ENCODE measurements at regions not wholly inside any gene's neighbourhood (a gene's known extent, or its start where the extent isn't known, plus 50 kb on each side); places are given as distances from the start of the nearest gene placed in this dataset.

DNA sequence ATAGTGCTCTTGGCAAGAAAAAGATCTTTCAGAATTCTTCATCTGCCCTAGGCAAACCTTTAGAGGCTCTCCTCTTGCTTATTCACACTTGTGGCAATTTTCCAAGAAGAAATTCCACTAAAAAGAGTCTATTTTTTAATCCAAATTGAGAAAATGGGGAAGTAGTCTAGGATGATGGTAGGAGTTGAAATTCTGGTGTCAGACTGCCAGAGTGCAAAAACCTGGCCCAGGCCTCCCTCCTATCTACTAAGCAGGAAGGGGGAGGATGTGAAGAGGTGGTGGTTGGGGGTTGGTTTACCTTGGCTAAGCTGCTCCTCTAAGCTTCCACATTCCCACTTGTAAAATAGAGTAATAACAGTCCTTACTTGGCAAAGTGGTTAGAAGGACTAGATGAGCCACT, 120.6 kb upstream of the KCNJ15 start:
- no peak for DNase-seq (ENCODE audit: low spot score)
- in situ Hi-C loops (cut with MboI; ENCODE audit: low pct_unique_long_range_greater_than_20kb, low sequenced_read_pairs, unreplicated experiment), result no loop called here
- TF ChIP-seq, protein P1, sequence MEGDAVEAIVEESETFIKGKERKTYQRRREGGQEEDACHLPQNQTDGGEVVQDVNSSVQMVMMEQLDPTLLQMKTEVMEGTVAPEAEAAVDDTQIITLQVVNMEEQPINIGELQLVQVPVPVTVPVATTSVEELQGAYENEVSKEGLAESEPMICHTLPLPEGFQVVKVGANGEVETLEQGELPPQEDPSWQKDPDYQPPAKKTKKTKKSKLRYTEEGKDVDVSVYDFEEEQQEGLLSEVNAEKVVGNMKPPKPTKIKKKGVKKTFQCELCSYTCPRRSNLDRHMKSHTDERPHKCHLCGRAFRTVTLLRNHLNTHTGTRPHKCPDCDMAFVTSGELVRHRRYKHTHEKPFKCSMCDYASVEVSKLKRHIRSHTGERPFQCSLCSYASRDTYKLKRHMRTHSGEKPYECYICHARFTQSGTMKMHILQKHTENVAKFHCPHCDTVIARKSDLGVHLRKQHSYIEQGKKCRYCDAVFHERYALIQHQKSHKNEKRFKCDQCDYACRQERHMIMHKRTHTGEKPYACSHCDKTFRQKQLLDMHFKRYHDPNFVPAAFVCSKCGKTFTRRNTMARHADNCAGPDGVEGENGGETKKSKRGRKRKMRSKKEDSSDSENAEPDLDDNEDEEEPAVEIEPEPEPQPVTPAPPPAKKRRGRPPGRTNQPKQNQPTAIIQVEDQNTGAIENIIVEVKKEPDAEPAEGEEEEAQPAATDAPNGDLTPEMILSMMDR (IDR thresholded peaks at IDR 0.05; ENCODE audit: extremely low read depth, insufficient read depth, missing control alignments), result no peak

DNA sequence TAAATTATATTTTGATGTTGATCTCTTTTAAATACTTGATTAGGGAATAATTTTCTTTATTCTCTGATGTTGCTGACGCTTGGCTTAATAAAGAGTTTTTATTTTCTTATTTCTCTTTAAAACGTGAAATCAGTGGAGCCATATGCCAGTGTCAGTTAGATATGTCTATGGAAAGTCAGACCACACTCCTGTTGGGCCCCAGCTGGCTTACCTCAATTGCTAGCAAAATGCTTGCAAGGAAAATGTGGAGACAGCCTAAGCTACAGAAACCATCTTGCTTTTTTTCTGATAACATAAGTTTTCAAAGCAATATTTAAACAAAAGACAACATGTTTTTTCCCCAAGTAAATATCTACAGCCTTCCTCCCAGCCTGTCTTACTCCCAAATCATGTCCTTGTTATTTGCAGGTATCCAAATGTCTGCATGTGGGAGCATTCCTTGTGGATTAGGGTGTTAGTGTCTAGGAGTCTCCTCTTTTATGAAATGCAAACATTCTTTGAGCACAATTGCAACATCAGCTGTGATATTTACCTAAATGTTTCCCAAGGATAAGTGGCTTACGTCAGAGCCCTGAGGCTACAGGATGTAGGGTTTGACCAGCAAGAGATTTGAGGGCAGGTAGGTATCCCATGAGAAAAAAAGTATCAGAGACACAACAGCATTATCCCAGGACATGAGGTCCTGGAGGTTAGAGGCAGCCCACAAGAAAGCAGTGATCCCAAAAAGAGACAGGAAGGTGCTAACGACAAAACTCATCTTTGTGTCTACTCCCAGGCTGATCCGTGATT, 117.2 kb upstream of the KCNJ15 start:
- no peak for DNase-seq (ENCODE audit: low spot score)
- TF ChIP-seq, protein P1 (IDR thresholded peaks at IDR 0.05; ENCODE audit: extremely low read depth, insufficient read depth, missing control alignments), result no peak
- in situ Hi-C loops (cut with MboI; ENCODE audit: low pct_unique_long_range_greater_than_20kb, low sequenced_read_pairs, unreplicated experiment), result no loop called here

DNA sequence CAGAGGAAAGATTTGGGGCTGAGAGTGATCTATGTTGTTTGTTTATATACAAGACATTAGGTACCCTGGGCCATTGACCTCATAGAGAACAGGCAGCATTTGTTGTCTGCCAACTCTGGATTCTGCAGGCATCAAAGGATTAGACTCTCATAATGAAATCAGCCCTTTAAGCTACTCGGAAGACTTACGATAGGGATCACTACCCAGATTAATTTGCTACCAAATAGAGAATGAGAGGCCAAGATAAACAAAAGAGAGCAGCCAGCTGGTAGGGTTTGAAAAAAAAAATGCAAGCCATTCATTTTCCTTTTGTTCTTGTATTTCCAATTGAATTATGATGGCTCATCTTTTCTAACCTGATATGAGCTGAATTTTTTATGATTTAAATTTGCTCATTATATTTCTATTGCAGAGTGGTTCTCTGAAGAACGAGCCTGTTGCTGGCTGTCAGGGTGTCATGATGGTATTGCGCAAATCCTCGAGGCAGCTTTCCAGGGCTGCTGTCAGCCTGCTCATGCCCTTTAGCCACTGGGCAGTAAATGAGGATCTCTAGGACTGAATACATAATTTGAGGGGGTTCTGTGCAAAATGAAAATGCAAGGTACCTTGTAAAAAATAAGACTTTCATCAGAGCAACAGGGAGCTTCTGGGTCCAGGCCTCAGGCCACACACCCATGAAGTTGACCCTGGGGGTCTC, 116.4 kb upstream of the KCNJ15 start:
- in situ Hi-C loops (cut with MboI; ENCODE audit: low pct_unique_long_range_greater_than_20kb, low sequenced_read_pairs, unreplicated experiment), result no loop called here
- no peak for DNase-seq (ENCODE audit: low spot score)
- TF ChIP-seq, protein P1 (IDR thresholded peaks at IDR 0.05; ENCODE audit: extremely low read depth, insufficient read depth, missing control alignments), result no peak

DNA sequence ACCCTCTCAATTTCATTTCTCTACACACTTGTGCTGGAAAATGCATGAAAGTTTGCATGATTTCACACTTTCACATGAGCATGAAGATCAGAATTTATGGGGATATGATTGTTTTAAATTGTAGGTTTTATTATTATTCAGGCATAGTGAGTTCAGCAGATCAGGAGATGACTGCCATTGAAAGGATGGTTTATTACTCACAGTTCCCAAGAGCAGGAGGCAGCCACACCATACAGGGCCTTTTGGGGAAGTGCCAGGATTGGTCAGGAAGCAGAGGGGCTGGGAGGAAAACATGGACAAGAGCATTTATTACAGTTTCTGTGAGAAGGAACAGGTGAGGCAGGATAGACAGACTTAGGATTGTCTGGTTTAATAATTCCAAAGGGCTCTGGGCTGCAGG, 114.6 kb upstream of the KCNJ15 start:
- in situ Hi-C loops (cut with MboI; ENCODE audit: low pct_unique_long_range_greater_than_20kb, low sequenced_read_pairs, unreplicated experiment), result no loop called here
- no peak for DNase-seq (ENCODE audit: low spot score)
- TF ChIP-seq, protein P1 (IDR thresholded peaks at IDR 0.05; ENCODE audit: extremely low read depth, insufficient read depth, missing control alignments), result no peak

DNA sequence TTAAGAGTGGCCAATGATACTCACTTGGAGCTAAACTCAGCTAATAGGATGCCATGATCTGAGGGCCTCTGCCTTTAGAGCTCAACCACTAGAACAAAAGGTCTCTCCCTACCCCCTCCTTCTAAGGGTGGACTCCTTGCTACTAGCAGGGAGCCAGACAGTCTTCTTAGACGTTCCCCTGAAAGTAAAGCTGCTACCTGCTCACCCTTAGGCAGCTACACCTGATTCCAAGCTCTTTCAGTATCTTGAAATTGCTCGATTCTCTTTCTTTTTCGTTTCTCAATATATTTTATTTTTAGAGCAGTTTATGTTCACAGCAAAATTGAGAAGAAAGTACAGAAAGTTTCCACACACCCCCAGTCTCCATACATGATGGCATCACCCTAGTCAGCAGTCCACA, 112.6 kb upstream of the KCNJ15 start:
- TF ChIP-seq, protein P1 (IDR thresholded peaks at IDR 0.05; ENCODE audit: extremely low read depth, insufficient read depth, missing control alignments), result no peak
- no peak for DNase-seq (ENCODE audit: low spot score)
- in situ Hi-C loops (cut with MboI; ENCODE audit: low pct_unique_long_range_greater_than_20kb, low sequenced_read_pairs, unreplicated experiment), result no loop called here

DNA sequence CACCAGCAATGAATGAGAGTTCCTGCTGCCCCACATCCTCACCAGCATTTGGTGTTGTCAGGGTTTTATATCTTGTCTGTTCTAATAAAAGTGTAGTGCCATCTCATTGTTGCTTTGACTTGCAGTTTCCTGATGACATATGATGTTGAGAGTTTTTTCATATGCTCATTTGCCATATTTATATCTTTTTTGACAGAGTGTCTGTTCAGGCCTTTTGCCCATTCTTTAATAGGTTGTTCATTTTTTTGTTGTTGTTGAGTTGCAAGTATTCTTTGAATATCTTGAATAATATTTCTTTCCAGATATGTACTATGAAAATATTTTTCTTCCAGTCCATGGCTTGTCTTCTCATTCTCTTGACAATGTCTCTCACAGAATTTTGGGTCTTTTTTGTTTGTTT, 111.7 kb upstream of the KCNJ15 start:
- in situ Hi-C loops (cut with MboI; ENCODE audit: low pct_unique_long_range_greater_than_20kb, low sequenced_read_pairs, unreplicated experiment), result no loop called here

More for the DNA sequence above, 111.7 kb upstream of the KCNJ15 start:
- TF ChIP-seq, protein P1 (IDR thresholded peaks at IDR 0.05; ENCODE audit: extremely low read depth, insufficient read depth, missing control alignments), result no peak
- DNase-seq (ENCODE audit: low spot score), result no peak
